ENCODE measurements at regions not wholly inside any gene's neighbourhood (a gene's known extent, or its start where the extent isn't known, plus 50 kb on each side); places are given as distances from the start of the nearest gene placed in this dataset.

- H3K4me2 ChIP-seq (ENCODE audit: insufficient read depth, low read length) = no peak overlapping the region
- DNase-seq (ENCODE audit: extremely low read depth in 1 of 4, low spot score in 3 of 4) (no peak), ATAC-seq (no peak), FAIRE-seq (no peak)
- CTCF ChIA-PET (ENCODE audit: low intra/inter-chr PET ratio) = interaction anchor here (0.6 kb wide), 1 partner anchor 1743 kb away, joined by 3 read pairs; no protein-coding TSS in a partner anchor
- no peaks in the 10 kb centered on the region; a peak in 1 of 5 replicates for H3K4me1 ChIP-seq (replicated peaks in 1 of 2; ENCODE audit: control insufficient read depth in 2 of 2, insufficient read depth in 2 of 2, low read length in 2 of 2)
- in situ Hi-C loops (cut with MboI) (no loop called here), intact Hi-C loops (cut with micrococcal nuclease) (no loop called here)
- no peaks in the 10 kb centered on the region for H4K20me1 ChIP-seq (replicated peaks; ENCODE audit: control insufficient read depth, insufficient read depth, low read length)
- WGBS (ENCODE audit: insufficient coverage, low coverage, missing lambda C conversion rate) = 11% methylated on average over 2 of the region's 2 CpGs
- POLR2A ChIA-PET = no interaction called here
- BruUV-seq (replicated peaks) = no TSS peak
- H3K27ac ChIP-seq (ENCODE audit: extremely low read depth, low read depth, low read length) = no peak overlapping the region
- H3K79me2 ChIP-seq (ENCODE audit: control insufficient read depth, insufficient read depth, low read length) = no peaks in the 10 kb centered on the region
- TF ChIP-seq CCAR2 (IDR thresholded peaks at IDR 0.05; ENCODE audit: low read depth, low read length) (no peak), SRF (CRISPR knock-in tag; IDR thresholded peaks at IDR 0.05) (no peak), YY1 (IDR thresholded peaks at IDR 0.05; ENCODE audit: borderline replicate concordance in 1 of 3, control insufficient read depth in 1 of 3, extremely low read depth in 1 of 3, insufficient read depth in 3 of 3, insufficient read length in 1 of 3, insufficient replicate concordance in 2 of 3, low read depth in 1 of 3, low read length in 2 of 3) (no peak), ZEB2 (IDR thresholded peaks at IDR 0.05) (no peak), CHD1 (IDR thresholded peaks at IDR 0.05; ENCODE audit: low read length) (no peak), ARID3A (IDR thresholded peaks at IDR 0.05; ENCODE audit: borderline replicate concordance, low read depth, low read length) (no peak), KLF16 (IDR thresholded peaks at IDR 0.05) (no peak)
- H3K9ac ChIP-seq (ENCODE audit: insufficient read depth in 1 of 2, low read depth in 2 of 2, low read length in 2 of 2) = no peak overlapping the region
- no peaks in the 10 kb centered on the region for H3K36me3 ChIP-seq (ENCODE audit: control insufficient read depth, insufficient read depth, low read length)
- no peak overlapping the region for H2AFZ ChIP-seq (ENCODE audit: low read depth, low read length)
- no peaks in the 10 kb centered on the region for H3K9me1 ChIP-seq (ENCODE audit: control insufficient read depth, insufficient read depth, low read length)
- no peaks in the 10 kb centered on the region for H3K9me3 ChIP-seq (replicated peaks; ENCODE audit: control insufficient read depth, insufficient read depth, low read depth, low read length)
- no peak overlapping the region for H3K4me3 ChIP-seq
- 0 out of 5 replicates have a peak, but pooled peaks cover 0 to 5% of the 10 kb centered on the region in 2 experiments for H3K27me3 ChIP-seq (ENCODE audit: control insufficient read depth in 2 of 2, insufficient read depth in 2 of 2, low read length in 2 of 2)
These were observed 171.7 kb upstream of the FGGY start for GRCh38 chr1:59125154-59125553.
